ENCODE measurements at regions not wholly inside any gene's neighbourhood (a gene's known extent, or its start where the extent isn't known, plus 50 kb on each side); places are given as distances from the start of the nearest gene placed in this dataset.

DNA sequence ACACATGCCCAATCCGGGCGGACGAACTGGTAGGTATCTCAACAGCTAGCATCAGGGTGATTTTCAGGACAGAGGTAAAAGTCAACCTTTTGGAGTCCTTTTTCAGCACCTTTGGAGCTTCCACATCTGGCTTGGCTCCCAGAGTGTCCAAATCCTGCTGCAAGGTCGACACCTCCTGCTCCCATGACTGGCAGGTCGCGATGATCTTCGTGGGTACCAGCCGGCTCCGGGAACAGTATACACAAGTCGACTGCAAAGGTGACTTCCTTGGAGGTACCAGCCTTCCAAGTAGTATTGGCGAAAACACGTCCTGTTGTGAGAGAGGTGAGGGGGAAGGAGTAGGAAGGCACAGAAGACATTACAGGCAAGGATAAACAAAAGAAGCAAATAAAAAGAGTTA lies 672.7 kb downstream of the TMEM121 start:
- no peak overlapping the region for H3K4me3 ChIP-seq (ENCODE audit: low read depth, low read length)
- TF ChIP-seq, protein P1, sequence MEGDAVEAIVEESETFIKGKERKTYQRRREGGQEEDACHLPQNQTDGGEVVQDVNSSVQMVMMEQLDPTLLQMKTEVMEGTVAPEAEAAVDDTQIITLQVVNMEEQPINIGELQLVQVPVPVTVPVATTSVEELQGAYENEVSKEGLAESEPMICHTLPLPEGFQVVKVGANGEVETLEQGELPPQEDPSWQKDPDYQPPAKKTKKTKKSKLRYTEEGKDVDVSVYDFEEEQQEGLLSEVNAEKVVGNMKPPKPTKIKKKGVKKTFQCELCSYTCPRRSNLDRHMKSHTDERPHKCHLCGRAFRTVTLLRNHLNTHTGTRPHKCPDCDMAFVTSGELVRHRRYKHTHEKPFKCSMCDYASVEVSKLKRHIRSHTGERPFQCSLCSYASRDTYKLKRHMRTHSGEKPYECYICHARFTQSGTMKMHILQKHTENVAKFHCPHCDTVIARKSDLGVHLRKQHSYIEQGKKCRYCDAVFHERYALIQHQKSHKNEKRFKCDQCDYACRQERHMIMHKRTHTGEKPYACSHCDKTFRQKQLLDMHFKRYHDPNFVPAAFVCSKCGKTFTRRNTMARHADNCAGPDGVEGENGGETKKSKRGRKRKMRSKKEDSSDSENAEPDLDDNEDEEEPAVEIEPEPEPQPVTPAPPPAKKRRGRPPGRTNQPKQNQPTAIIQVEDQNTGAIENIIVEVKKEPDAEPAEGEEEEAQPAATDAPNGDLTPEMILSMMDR (IDR thresholded peaks at IDR 0.05; ENCODE audit: insufficient read depth, low read depth, low read length) = no peak
- DNase-seq (ENCODE audit: low read depth) = no peak

- no peak for DNase-seq (ENCODE audit: low read depth)
- TF ChIP-seq, protein P1 (IDR thresholded peaks at IDR 0.05; ENCODE audit: insufficient read depth, low read depth, low read length) = no peak
Observed at GRCh38 chr14:106200541-106201315, 674.3 kb downstream of the TMEM121 start.

DNA sequence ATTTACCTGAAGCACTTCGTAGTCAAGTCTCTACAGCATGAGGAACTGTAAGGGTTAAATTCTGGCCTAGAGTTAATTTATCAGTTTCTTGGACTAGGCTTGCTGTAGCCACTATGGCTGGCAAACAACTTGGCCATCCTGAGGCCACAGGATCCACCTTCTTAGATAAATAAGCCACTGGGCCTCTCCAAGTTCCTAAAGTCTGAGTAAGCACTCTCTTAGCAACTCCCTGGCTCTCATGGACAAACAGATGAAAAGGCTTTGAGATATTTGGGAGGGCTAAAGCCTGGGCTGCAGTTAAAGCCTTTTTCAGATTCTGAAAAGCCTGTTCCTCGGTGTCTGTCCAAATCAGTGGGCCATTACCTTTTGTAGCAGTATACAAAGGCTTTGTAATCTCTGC lies 675.0 kb downstream of the TMEM121 start:
- H3K4me3 ChIP-seq (ENCODE audit: low read depth, low read length) = no peak overlapping the region
- TF ChIP-seq, protein P1 (IDR thresholded peaks at IDR 0.05; ENCODE audit: insufficient read depth, low read depth, low read length) = no peak
- no peak for DNase-seq (ENCODE audit: low read depth)

More at GRCh38 chr14:106200541-106201315, 674.3 kb downstream of the TMEM121 start:
- no peak overlapping the region for H3K4me3 ChIP-seq (ENCODE audit: low read depth, low read length)

- no peak overlapping the region for H3K4me3 ChIP-seq (ENCODE audit: low read depth, low read length)
- TF ChIP-seq, protein P1 (IDR thresholded peaks at IDR 0.05; ENCODE audit: insufficient read depth, low read depth, low read length) = no peak
- DNase-seq (ENCODE audit: low read depth) = no peak
Observed at GRCh38 chr14:106203438-106203837, 677.1 kb downstream of the TMEM121 start.

- no peak for DNase-seq (ENCODE audit: low read depth)
- TF ChIP-seq, protein P1 (IDR thresholded peaks at IDR 0.05; ENCODE audit: insufficient read depth, low read depth, low read length) = no peak
- no peak overlapping the region for H3K4me3 ChIP-seq (ENCODE audit: low read depth, low read length)
Observed at GRCh38 chr14:106204063-106204462, 677.7 kb downstream of the TMEM121 start.

DNA sequence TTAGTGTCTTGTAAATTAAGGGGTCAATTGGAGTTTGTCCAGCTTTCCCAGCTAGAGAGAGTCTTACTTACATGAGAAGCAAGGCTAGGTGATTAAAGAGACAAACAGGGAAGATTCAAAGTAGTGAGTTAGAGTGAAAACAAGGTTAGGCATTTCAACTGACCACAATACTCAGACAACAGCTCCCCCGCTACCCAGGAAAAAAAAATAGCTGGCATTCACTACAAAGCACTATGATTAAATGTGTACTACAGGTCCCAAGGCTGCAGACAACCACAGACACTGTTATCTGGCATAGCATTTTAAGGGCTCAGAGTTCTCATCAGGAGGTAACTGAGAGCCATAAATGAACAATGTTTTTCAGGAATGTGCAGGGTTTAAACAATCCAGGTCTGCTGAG lies 680.9 kb downstream of the TMEM121 start:
- DNase-seq (ENCODE audit: low read depth) = no peak
- no peak overlapping the region for H3K4me3 ChIP-seq (ENCODE audit: low read depth, low read length)
- TF ChIP-seq, protein P1 (IDR thresholded peaks at IDR 0.05; ENCODE audit: insufficient read depth, low read depth, low read length) = no peak

DNA sequence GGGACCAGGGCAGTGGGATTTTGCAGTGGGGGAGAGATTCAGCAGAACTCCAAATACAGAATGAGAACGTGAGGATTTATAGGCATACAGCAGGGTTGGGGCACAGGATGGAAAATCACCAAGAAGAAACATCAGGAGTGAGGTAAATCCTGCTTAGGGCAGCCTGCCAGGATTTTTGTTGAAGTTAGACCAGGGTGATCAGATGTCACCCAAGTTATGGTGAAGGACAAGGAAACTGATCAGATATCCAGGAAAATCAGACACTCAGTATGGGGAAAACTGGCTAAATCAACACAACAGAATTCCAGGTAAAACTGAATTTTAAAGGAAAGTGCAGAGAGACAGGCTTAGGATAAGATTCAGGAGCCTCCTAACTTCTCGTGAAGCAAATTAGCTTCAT lies 682.4 kb downstream of the TMEM121 start:
- TF ChIP-seq, protein P1 (IDR thresholded peaks at IDR 0.05; ENCODE audit: insufficient read depth, low read depth, low read length) = no peak
- no peak for DNase-seq (ENCODE audit: low read depth)
- H3K4me3 ChIP-seq (ENCODE audit: low read depth, low read length) = no peak overlapping the region

Data from fibroblast of villous mesenchyme (primary cell).